Suppressor macrophage treated with lipopolysaccharide for 4 hours (primary cell): ENCODE measurements at regions not wholly inside any gene's neighbourhood (a gene's known extent, or its start where the extent isn't known, plus 50 kb on each side); places are given as distances from the start of the nearest gene placed in this dataset.

Source experiments
- DNase-seq: peaks from one replicate; pipeline ENCODE4 v3.0.0-alpha.2; 2020

- no peak for DNase-seq
Observed at GRCh38 chr11:105324156-105324555, 184.6 kb upstream of the CARD18 start.

GRCh38 chr11:105321696-105322095 lies 182.1 kb upstream of the CARD18 start:
- no peak for DNase-seq

- DNase-seq = no peak
Observed at GRCh38 chr11:105315287-105315686, 175.7 kb upstream of the CARD18 start.

GRCh38 chr11:105312266-105312665 lies 172.7 kb upstream of the CARD18 start:
- DNase-seq = no peak

GRCh38 chr11:105298630-105299029 lies 159.1 kb upstream of the CARD18 start:
- DNase-seq = no peak

GRCh38 chr11:105298174-105298573 lies 158.6 kb upstream of the CARD18 start:
- DNase-seq = no peak

GRCh38 chr11:105297463-105297862 lies 157.9 kb upstream of the CARD18 start:
- peak; percentile 26 for DNase-seq

GRCh38 chr11:105296806-105297205 lies 157.2 kb upstream of the CARD18 start:
- DNase-seq = no peak

- DNase-seq = no peak
Observed at GRCh38 chr11:105296386-105296785, 156.8 kb upstream of the CARD18 start.

- DNase-seq = no peak
Observed at GRCh38 chr11:105282658-105283057, 143.1 kb upstream of the CARD18 start.

- no peak for DNase-seq
Observed at GRCh38 chr11:105274631-105275030, 135.1 kb upstream of the CARD18 start.

- no peak for DNase-seq
Observed at GRCh38 chr11:105273660-105274280, 134.2 kb upstream of the CARD18 start.

- no peak for DNase-seq
Observed at GRCh38 chr11:105269862-105270261, 130.3 kb upstream of the CARD18 start.

GRCh38 chr11:105268404-105269062 lies 129.0 kb upstream of the CARD18 start:
- DNase-seq = no peak

- no peak for DNase-seq
Observed at GRCh38 chr11:105265845-105266244, 126.3 kb upstream of the CARD18 start.

- no peak for DNase-seq
Observed at GRCh38 chr11:105260976-105261375, 121.4 kb upstream of the CARD18 start.

- DNase-seq = no peak
Observed at GRCh38 chr11:105245781-105246315, 106.3 kb upstream of the CARD18 start.

- peak; percentile 85 for DNase-seq
Observed at GRCh38 chr11:105244160-105244825, 104.7 kb upstream of the CARD18 start.

GRCh38 chr11:105241136-105241535 lies 101.6 kb upstream of the CARD18 start:
- DNase-seq = no peak

- no peak for DNase-seq
Observed at GRCh38 chr11:105236664-105237063, 97.1 kb upstream of the CARD18 start.

GRCh38 chr11:105233285-105233684 lies 93.7 kb upstream of the CARD18 start:
- no peak for DNase-seq

- no peak for DNase-seq
Observed at GRCh38 chr11:105232021-105232420, 92.5 kb upstream of the CARD18 start.

- DNase-seq = no peak
Observed at GRCh38 chr11:105230586-105230985, 91.0 kb upstream of the CARD18 start.

- peak; percentile 61 for DNase-seq
Observed at GRCh38 chr11:105229761-105230160, 90.2 kb upstream of the CARD18 start.
